ENCODE measurements at regions not wholly inside any gene's neighbourhood (a gene's known extent, or its start where the extent isn't known, plus 50 kb on each side); places are given as distances from the start of the nearest gene placed in this dataset.

- 65% methylated on average over 1 of the region's 1 CpG; no CpG with 5 or more reads in 1 of the 2 donors for WGBS, 2 donors (ENCODE audit: low coverage in 1 of 2)
- Histone ChIP-seq H3K4me1 (no peaks in the 10 kb centered on the region), H3K36me3 (no peaks in the 10 kb centered on the region), H3K27me3 (no peaks in the 10 kb centered on the region), H3K9me3 (no peaks in the 10 kb centered on the region), H3K27ac (no peak overlapping the region), H3K4me3 (no peak overlapping the region)
- no peak for DNase-seq
- in situ Hi-C loops (cut with MboI; ENCODE audit: low pct_ligation_motif_present in 1 of 4, low pct_unique_long_range_greater_than_20kb in 1 of 4, low sequenced_read_pairs in 3 of 4) (loop anchor here in 1 of 4 donors (25.0 kb wide), 1 partner anchor 715 kb away; no protein-coding TSS in a partner anchor), intact Hi-C loops (cut with DNase I; ENCODE audit: low total_unique reads) (no loop called here)
- TF ChIP-seq CTCF (IDR thresholded peaks at IDR 0.05) (no peak), POLR2A (IDR thresholded peaks at IDR 0.05) (no peak), EP300 (IDR thresholded peaks at IDR 0.05; ENCODE audit: low read depth) (no peak), POLR2AphosphoS5 (IDR thresholded peaks at IDR 0.05) (no peak)
Measured at GRCh38 chr4:23697001-23697528, 192.8 kb downstream of the PPARGC1A start.

- intact Hi-C loops (cut with DNase I; ENCODE audit: low total_unique reads) (no loop called here), in situ Hi-C loops (cut with MboI; ENCODE audit: low pct_ligation_motif_present in 1 of 4, low pct_unique_long_range_greater_than_20kb in 1 of 4, low sequenced_read_pairs in 3 of 4) (loop anchor here in 1 of 4 donors (25.0 kb wide), 1 partner anchor 726 kb away; no protein-coding TSS in a partner anchor)
- H3K27ac ChIP-seq = no peak overlapping the region
Measured at GRCh38 chr4:23686169-23686897, 203.5 kb downstream of the PPARGC1A start.

GRCh38 chr4:23685471-23685870 lies 204.4 kb downstream of the PPARGC1A start:
- 80 to 87% methylated on average over 4 of the region's 4 CpGs for WGBS, 2 donors (ENCODE audit: low coverage in 1 of 2)
- in situ Hi-C loops (cut with MboI; ENCODE audit: low pct_ligation_motif_present in 1 of 4, low pct_unique_long_range_greater_than_20kb in 1 of 4, low sequenced_read_pairs in 3 of 4) = loop anchor here in 1 of 4 donors (25.0 kb wide), 1 partner anchor 727 kb away; no protein-coding TSS in a partner anchor
- DNase-seq = no peak
- TF ChIP-seq EP300 (IDR thresholded peaks at IDR 0.05; ENCODE audit: low read depth) (no peak), POLR2A (IDR thresholded peaks at IDR 0.05) (no peak), CTCF (IDR thresholded peaks at IDR 0.05) (no peak), POLR2AphosphoS5 (IDR thresholded peaks at IDR 0.05) (no peak)
- intact Hi-C loops (cut with DNase I; ENCODE audit: low total_unique reads) = no loop called here
- Histone ChIP-seq H3K27me3 (no peaks in the 10 kb centered on the region), H3K27ac (no peak overlapping the region), H3K36me3 (no peaks in the 10 kb centered on the region), H3K4me3 (no peak overlapping the region), H3K4me1 (peaks cover 0 to 10% (median 2%) of the 10 kb centered on the region in 4 donors), H3K9me3 (no peaks in the 10 kb centered on the region)

More at GRCh38 chr4:23686169-23686897, 203.5 kb downstream of the PPARGC1A start:
- no peak overlapping the region for H3K4me3 ChIP-seq
- H3K36me3 ChIP-seq = no peaks in the 10 kb centered on the region
- peaks cover 0 to 10% (median 2%) of the 10 kb centered on the region in 4 donors for H3K4me1 ChIP-seq
- TF ChIP-seq POLR2AphosphoS5 (IDR thresholded peaks at IDR 0.05) = no peak
- 90 to 96% methylated on average over 3 of the region's 3 CpGs for WGBS, 2 donors (ENCODE audit: low coverage in 1 of 2)
- no peak for DNase-seq
- H3K9me3 ChIP-seq = no peaks in the 10 kb centered on the region
- H3K27me3 ChIP-seq = no peaks in the 10 kb centered on the region

GRCh38 chr4:23680671-23681518 lies 209.0 kb downstream of the PPARGC1A start:
- WGBS, 2 donors (ENCODE audit: low coverage in 1 of 2) = 74 to 84% methylated on average over 2 of the region's 2 CpGs
- DNase-seq = no peak
- in situ Hi-C loops (cut with MboI; ENCODE audit: low pct_ligation_motif_present in 1 of 4, low pct_unique_long_range_greater_than_20kb in 1 of 4, low sequenced_read_pairs in 3 of 4) (loop anchor here in 1 of 4 donors (25.0 kb wide), 1 partner anchor 731 kb away; no protein-coding TSS in a partner anchor), intact Hi-C loops (cut with DNase I; ENCODE audit: low total_unique reads) (no loop called here)
- no peaks in the 10 kb centered on the region for H3K4me1 ChIP-seq
- H3K4me3 ChIP-seq = no peak overlapping the region
- TF ChIP-seq POLR2AphosphoS5 (IDR thresholded peaks at IDR 0.05) (no peak), POLR2A (IDR thresholded peaks at IDR 0.05) (no peak)
- no peaks in the 10 kb centered on the region for H3K9me3 ChIP-seq
- no peaks in the 10 kb centered on the region for H3K27me3 ChIP-seq
- no peaks in the 10 kb centered on the region for H3K36me3 ChIP-seq
- no peak overlapping the region for H3K27ac ChIP-seq

Data from transverse colon (tissue), 4 donors.